CD8-positive, alpha-beta memory T cell (primary cell): ENCODE measurements at regions not wholly inside any gene's neighbourhood (a gene's known extent, or its start where the extent isn't known, plus 50 kb on each side); places are given as distances from the start of the nearest gene placed in this dataset.
"Not testable (repeated sequence)": the region's sequence is repeated elsewhere in the genome, so short reads cannot be mapped to it uniquely, and the experiment has no call there.

Experiments
- CTCF ChIA-PET: fragments of 350-600 bp; sonication (Branson Sonifier 250); formaldehyde crosslinking; loops from one replicate; lab custom pipeline; 2021; ENCODE audit warnings: antibody characterized with exemption; lab: Charles Lee
- POLR2A ChIA-PET: fragments of 350-600 bp; sonication (Branson Sonifier 250); formaldehyde crosslinking; loops from one replicate; lab custom pipeline; 2021; ENCODE audit warnings: antibody characterized with exemption; lab: Charles Lee
- DNase-seq, 5 donors: peaks; one replicate each; pipeline versions ENCODE4 v3.0.0 to v3.0.0-alpha.2; 2020 to 2022; ENCODE audit warnings: mixed read lengths in 1 of 5
- H3K27ac ChIP-seq: one replicate; pipeline ENCODE4 v1.7.0; 2013; ENCODE audit warnings: low read depth, mild to moderate bottlenecking, low read length, moderate library complexity
- H3K27me3 ChIP-seq: 2 replicates; pipeline ENCODE4 v1.7.0; 2013; ENCODE audit warnings: low read length, mild to moderate bottlenecking; ENCODE audit not compliant: insufficient read depth, poor library complexity, severe bottlenecking
- H3K36me3 ChIP-seq: 2 replicates; pipeline ENCODE4 v1.7.0; 2013; ENCODE audit warnings: mild to moderate bottlenecking, low read length, moderate library complexity; ENCODE audit not compliant: insufficient read depth
- H3K4me1 ChIP-seq: 2 replicates; pipeline ENCODE4 v1.7.0; 2013; ENCODE audit warnings: mild to moderate bottlenecking, low read length, moderate library complexity; ENCODE audit not compliant: insufficient read depth
- H3K4me3 ChIP-seq: 2 replicates; pipeline ENCODE4 v1.7.0; 2013; ENCODE audit warnings: mild to moderate bottlenecking, low read length
- H3K9me3 ChIP-seq: 2 replicates; pipeline ENCODE4 v1.7.0; 2013; ENCODE audit warnings: mild to moderate bottlenecking, low read length
- H3K27ac Mint-ChIP-seq, 8 donors: one replicate each; pipeline ENCODE4 v1.8.0; 2020 to 2021; ENCODE audit warnings: mixed read lengths in 8 of 8, mild to moderate bottlenecking in 6 of 8, inconsistent platforms in 3 of 8, moderate library complexity in 3 of 8
- H3K27me3 Mint-ChIP-seq, 2 donors: one replicate each; pipeline ENCODE4 v1.8.0; 2020 to 2021; ENCODE audit warnings: mixed read lengths in 2 of 2, mild to moderate bottlenecking in 1 of 2, moderate library complexity in 1 of 2
- H3K36me3 Mint-ChIP-seq, 3 donors: one replicate each; pipeline ENCODE4 v1.8.0; 2020 to 2021; ENCODE audit warnings: mixed read lengths in 3 of 3, inconsistent platforms in 1 of 3, mild to moderate bottlenecking in 1 of 3
- H3K4me1 Mint-ChIP-seq, 3 donors: one replicate each; pipeline ENCODE4 v1.8.0; 2020 to 2021; ENCODE audit warnings: mixed read lengths in 3 of 3, inconsistent platforms in 1 of 3, mild to moderate bottlenecking in 1 of 3
- H3K4me3 Mint-ChIP-seq, 7 donors: one replicate each; pipeline ENCODE4 v1.8.0; 2020 to 2021; ENCODE audit warnings: mixed read lengths in 7 of 7, mild to moderate bottlenecking in 6 of 7, moderate library complexity in 4 of 7, inconsistent platforms in 2 of 7
- H3K9me3 Mint-ChIP-seq, 5 donors: one replicate each; pipeline ENCODE4 v1.8.0; 2020 to 2022; ENCODE audit warnings: mixed read lengths in 5 of 5, mild to moderate bottlenecking in 3 of 5, moderate library complexity in 2 of 5, inconsistent platforms in 1 of 5

DNA sequence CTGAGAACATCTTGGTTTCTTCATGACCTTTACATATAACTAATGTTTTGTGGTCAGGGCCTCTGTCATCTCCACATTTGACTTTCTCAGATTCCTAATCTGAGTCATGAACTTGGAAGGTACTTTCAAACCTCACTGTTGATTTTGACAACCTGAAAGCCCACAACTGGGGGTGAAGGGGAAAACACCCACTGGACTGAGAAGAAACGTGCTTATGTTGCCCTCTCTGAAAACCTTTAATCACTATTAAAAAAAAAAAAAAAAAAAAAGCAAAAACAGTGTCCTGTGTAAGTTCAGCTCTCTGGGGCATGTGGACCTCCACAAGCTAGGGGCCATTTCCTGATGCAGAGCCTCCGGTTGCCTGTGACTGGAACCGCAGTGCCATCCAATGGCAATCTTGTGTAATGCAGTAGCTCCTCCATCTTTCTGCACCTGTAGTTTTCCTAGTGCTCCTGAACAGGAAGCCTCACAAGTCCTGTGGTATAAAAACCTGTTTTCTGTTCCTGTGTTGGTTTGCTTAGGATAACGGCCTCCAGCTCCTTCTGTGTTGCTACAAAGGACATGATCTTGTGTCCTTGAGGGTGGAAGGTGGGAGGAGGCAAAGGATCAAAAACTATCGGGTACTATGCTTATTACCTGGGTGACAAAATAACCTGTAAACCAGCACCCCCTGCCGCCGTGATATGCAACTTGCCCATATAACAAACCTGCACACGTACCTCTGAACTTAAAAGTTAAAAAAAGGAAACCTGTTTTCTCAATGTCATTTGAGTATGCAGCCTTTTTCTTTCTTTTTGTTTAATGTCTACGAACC is 124.5 kb downstream of the ZNF648 start:
- ChIA-PET CTCF (interaction anchor here (0.7 to 1.4 kb wide), 3 partner anchors 17 to 460 kb away, joined by 3 read pairs; no protein-coding TSS in a partner anchor), POLR2A (interaction anchor here (0.6 kb wide), 1 partner anchor 832 kb away, joined by 6 read pairs; no protein-coding TSS in a partner anchor)
- peak in 1 of 5 donors; percentile 28 for DNase-seq
- no peaks in the 10 kb centered on the region for H3K36me3 ChIP-seq
- H3K4me3 ChIP-seq: no peak overlapping the region
- no peak overlapping the region for H3K27ac Mint-ChIP-seq
- H3K4me1 Mint-ChIP-seq: peaks cover 0 to 5% (median 0%) of the 10 kb centered on the region in 3 donors
- no peaks in the 10 kb centered on the region for H3K9me3 Mint-ChIP-seq
- H3K36me3 Mint-ChIP-seq: no peaks in the 10 kb centered on the region
- peak overlapping the region in 1 of 7 donors; percentile 64 for H3K4me3 Mint-ChIP-seq
- no peaks in the 10 kb centered on the region for H3K9me3 ChIP-seq
- H3K4me1 ChIP-seq: no peaks in the 10 kb centered on the region
- peaks cover 0 to 7% of the 10 kb centered on the region in 2 donors for H3K27me3 Mint-ChIP-seq
- no peaks in the 10 kb centered on the region for H3K27me3 ChIP-seq
- H3K27ac ChIP-seq: no peak overlapping the region

GRCh38 chr1:181936269-181936668 is 125.2 kb downstream of the ZNF648 start:
- Histone ChIP-seq H3K4me3 (no peak overlapping the region), H3K4me1 (no peaks in the 10 kb centered on the region), H3K36me3 (no peaks in the 10 kb centered on the region), H3K27ac (no peak overlapping the region), H3K9me3 (no peaks in the 10 kb centered on the region), H3K27me3 (no peaks in the 10 kb centered on the region)
- H3K27me3 Mint-ChIP-seq: peaks cover 0 to 3% of the 10 kb centered on the region in 2 donors
- DNase-seq: no peak
- H3K9me3 Mint-ChIP-seq: no peaks in the 10 kb centered on the region
- peaks cover 0 to 5% (median 0%) of the 10 kb centered on the region in 3 donors for H3K4me1 Mint-ChIP-seq
- no peak overlapping the region for H3K27ac Mint-ChIP-seq
- ChIA-PET POLR2A (no interaction called here), CTCF (interaction anchor here (1.4 kb wide), 1 partner anchor 461 kb away, joined by 3 read pairs; no protein-coding TSS in a partner anchor)
- no peaks in the 10 kb centered on the region for H3K36me3 Mint-ChIP-seq
- no peak overlapping the region for H3K4me3 Mint-ChIP-seq

GRCh38 chr1:181931873-181932272 is 129.6 kb downstream of the ZNF648 start:
- Mint-ChIP-seq H3K36me3 (no peaks in the 10 kb centered on the region), H3K4me1 (no peaks in the 10 kb centered on the region), H3K9me3 (no peaks in the 10 kb centered on the region), H3K27ac (no peak overlapping the region), H3K4me3 (no peak overlapping the region), H3K27me3 (peaks cover 0 to 14% of the 10 kb centered on the region in 2 donors)
- no peaks in the 10 kb centered on the region for H3K27me3 ChIP-seq
- H3K36me3 ChIP-seq: no peaks in the 10 kb centered on the region
- H3K27ac ChIP-seq: no peak overlapping the region
- CTCF ChIA-PET: no interaction called here
- H3K9me3 ChIP-seq: no peaks in the 10 kb centered on the region
- DNase-seq: no peak
- no peaks in the 10 kb centered on the region for H3K4me1 ChIP-seq
- no peak overlapping the region for H3K4me3 ChIP-seq
- POLR2A ChIA-PET: no interaction called here

GRCh38 chr1:181930187-181930586 is 131.3 kb downstream of the ZNF648 start:
- POLR2A ChIA-PET: no interaction called here
- no peaks in the 10 kb centered on the region for H3K4me1 Mint-ChIP-seq
- Histone ChIP-seq H3K36me3 (no peaks in the 10 kb centered on the region), H3K27me3 (no peaks in the 10 kb centered on the region), H3K27ac (no peak overlapping the region), H3K4me1 (no peaks in the 10 kb centered on the region), H3K9me3 (no peaks in the 10 kb centered on the region), H3K4me3 (no peak overlapping the region)
- peaks cover 0 to 14% of the 10 kb centered on the region in 2 donors for H3K27me3 Mint-ChIP-seq
- CTCF ChIA-PET: no interaction called here
- DNase-seq: no peak
- H3K4me3 Mint-ChIP-seq: no peak overlapping the region
- H3K27ac Mint-ChIP-seq: no peak overlapping the region
- peaks cover 0 to 2% (median 0%) of the 10 kb centered on the region in 5 donors for H3K9me3 Mint-ChIP-seq
- H3K36me3 Mint-ChIP-seq: no peaks in the 10 kb centered on the region

DNA sequence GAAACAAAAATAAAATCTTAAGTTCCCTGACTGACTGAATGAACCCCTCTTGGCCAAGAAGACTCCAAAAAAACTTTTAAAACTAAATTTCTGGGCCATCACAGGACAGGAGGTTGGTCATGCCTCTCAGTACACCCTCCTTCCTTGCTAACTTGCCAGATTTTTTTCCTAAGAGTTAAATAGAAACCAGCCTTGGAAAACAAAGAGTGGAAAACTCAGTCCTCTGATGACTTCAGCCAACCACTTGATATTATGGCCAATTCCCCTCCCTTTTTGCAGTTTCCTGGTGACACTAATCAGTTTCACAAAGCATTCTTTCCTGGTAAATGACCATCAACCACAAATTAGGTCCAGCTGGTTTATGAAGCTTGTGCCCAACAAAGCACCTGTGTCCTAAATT is 134.8 kb downstream of the ZNF648 start:
- ChIA-PET CTCF (no interaction called here), POLR2A (no interaction called here)
- H3K36me3 ChIP-seq: no peaks in the 10 kb centered on the region
- H3K27me3 Mint-ChIP-seq: peaks cover 1 to 10% of the 10 kb centered on the region in 2 donors
- H3K27ac ChIP-seq: no peak overlapping the region
- H3K4me1 ChIP-seq: no peaks in the 10 kb centered on the region
- no peak overlapping the region for H3K4me3 ChIP-seq
- no peaks in the 10 kb centered on the region for H3K27me3 ChIP-seq
- H3K9me3 ChIP-seq: no peaks in the 10 kb centered on the region
- no peak overlapping the region for H3K4me3 Mint-ChIP-seq
- H3K9me3 Mint-ChIP-seq: peaks cover 0 to 6% (median 0%) of the 10 kb centered on the region in 5 donors
- no peaks in the 10 kb centered on the region for H3K36me3 Mint-ChIP-seq
- no peak for DNase-seq
- no peak overlapping the region for H3K27ac Mint-ChIP-seq
- no peaks in the 10 kb centered on the region for H3K4me1 Mint-ChIP-seq

DNA sequence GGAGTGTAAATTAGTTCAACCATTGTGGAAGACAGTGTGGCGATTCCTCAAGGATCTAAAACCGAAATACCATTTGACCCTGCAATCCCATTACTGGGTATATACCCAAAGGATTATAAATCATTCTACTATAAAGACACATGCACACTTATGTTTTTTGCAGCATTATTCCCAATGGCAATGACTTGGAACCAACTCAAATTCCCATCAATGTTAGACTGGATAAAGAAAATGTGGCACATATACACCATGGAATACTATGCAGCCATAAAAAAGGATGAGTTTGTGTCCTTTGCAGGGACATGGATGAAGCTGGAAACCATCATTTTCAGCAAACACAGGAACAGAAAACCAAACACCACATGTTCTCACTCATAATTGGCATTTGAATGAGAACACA is 137.5 kb downstream of the ZNF648 start:
- DNase-seq, H3K4me1 ChIP-seq, H3K4me1 Mint-ChIP-seq, CTCF ChIA-PET, H3K27ac Mint-ChIP-seq, H3K27ac ChIP-seq, H3K36me3 Mint-ChIP-seq, H3K36me3 ChIP-seq, H3K4me3 ChIP-seq, POLR2A ChIA-PET, H3K9me3 Mint-ChIP-seq, H3K27me3 ChIP-seq, H3K9me3 ChIP-seq, H3K4me3 Mint-ChIP-seq: not testable (repeated sequence)
- peaks cover 1 to 11% of the 10 kb centered on the region in 2 donors for H3K27me3 Mint-ChIP-seq

DNA sequence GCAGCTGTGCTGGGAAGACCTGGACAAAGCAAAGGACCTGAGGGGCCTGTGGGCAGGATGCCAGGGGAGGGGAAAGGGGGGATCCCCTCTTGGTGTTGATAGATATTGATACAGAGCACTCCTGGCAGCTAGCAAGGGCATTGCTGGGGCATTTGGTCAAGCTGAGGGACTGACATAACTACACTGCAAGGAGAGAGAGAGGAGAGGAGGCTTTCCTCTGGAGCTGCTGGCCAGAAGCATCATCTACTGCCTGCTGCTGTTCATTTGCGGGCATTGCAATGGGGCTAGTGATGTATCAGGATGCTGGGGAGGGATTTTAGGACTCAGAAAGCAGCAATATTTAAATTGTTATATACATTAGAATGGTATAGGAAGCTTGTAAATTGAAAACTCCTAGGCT is 142.0 kb downstream of the ZNF648 start:
- Mint-ChIP-seq H3K4me3 (no peak overlapping the region), H3K36me3 (no peaks in the 10 kb centered on the region), H3K27me3 (peaks cover 4 to 11% of the 10 kb centered on the region in 2 donors), H3K4me1 (no peaks in the 10 kb centered on the region), H3K27ac (no peak overlapping the region), H3K9me3 (peaks cover 0 to 5% (median 4%) of the 10 kb centered on the region in 5 donors)
- Histone ChIP-seq H3K36me3 (no peaks in the 10 kb centered on the region), H3K27me3 (no peaks in the 10 kb centered on the region), H3K4me1 (no peaks in the 10 kb centered on the region), H3K9me3 (no peaks in the 10 kb centered on the region), H3K4me3 (no peak overlapping the region), H3K27ac (no peak overlapping the region)
- CTCF ChIA-PET: no interaction called here
- DNase-seq: no peak
- POLR2A ChIA-PET: no interaction called here

DNA sequence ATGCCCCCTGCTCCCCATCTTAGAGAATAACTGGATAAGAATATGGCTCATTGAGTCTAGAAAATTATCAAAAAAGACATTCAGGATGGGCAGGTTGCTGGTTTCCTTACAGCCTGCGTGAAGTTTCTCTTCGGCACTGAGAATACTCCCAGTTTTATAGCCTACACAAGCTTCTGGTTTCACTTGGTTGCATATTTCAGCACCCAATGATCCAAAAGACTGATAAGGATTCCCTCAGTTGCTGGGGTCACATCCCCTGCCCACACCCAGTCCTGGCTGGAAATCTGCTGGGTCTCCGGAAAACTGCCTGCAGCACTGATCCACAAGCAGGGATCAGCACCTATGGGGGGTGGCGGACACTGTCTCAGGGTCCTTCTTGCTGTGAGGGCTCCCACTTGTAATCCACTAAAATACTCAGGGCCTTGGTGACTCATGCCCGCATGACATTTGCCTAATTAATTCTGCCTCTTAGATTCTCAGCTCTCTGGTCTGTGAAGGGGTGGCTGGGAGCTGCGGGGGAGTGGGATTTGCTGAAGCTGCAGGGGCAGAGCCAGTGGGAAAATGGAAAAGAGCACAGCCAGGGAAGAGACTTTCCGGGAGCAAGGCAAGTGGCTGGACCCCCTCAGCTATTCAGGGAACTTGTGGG is 142.5 kb downstream of the ZNF648 start:
- Mint-ChIP-seq H3K36me3 (no peaks in the 10 kb centered on the region), H3K9me3 (peaks cover 0 to 6% (median 3%) of the 10 kb centered on the region in 5 donors), H3K27me3 (peaks cover 4 to 11% of the 10 kb centered on the region in 2 donors), H3K4me1 (no peaks in the 10 kb centered on the region), H3K27ac (no peak overlapping the region), H3K4me3 (no peak overlapping the region)
- CTCF ChIA-PET: no interaction called here
- no peaks in the 10 kb centered on the region for H3K9me3 ChIP-seq
- H3K36me3 ChIP-seq: no peaks in the 10 kb centered on the region
- POLR2A ChIA-PET: no interaction called here
- H3K27ac ChIP-seq: no peak overlapping the region
- DNase-seq: no peak
- H3K4me3 ChIP-seq: no peak overlapping the region
- no peaks in the 10 kb centered on the region for H3K27me3 ChIP-seq
- no peaks in the 10 kb centered on the region for H3K4me1 ChIP-seq
